ENCODE measurements at regions not wholly inside any gene's neighbourhood (a gene's known extent, or its start where the extent isn't known, plus 50 kb on each side); places are given as distances from the start of the nearest gene placed in this dataset.
"Not testable (repeated sequence)": the region's sequence is repeated elsewhere in the genome, so short reads cannot be mapped to it uniquely, and the experiment has no call there.

- Mint-ChIP-seq H3K9me3 (peaks cover 10% of the 10 kb centered on the region), H3K4me1 (no peaks in the 10 kb centered on the region), H3K4me3 (no peak overlapping the region), H3K27me3 (peaks cover 7% of the 10 kb centered on the region), H3K36me3 (ENCODE audit: low read depth) (no peaks in the 10 kb centered on the region), H3K27ac (no peak overlapping the region)
- DNase-seq, result no peak
- ChIA-PET CTCF (no interaction called here), POLR2A (no interaction called here)
These were observed 52.0 kb upstream of the CPM start for GRCh38 chr12:68984796-68985573.

GRCh38 chr12:68997526-68997925 is 64.6 kb upstream of the CPM start:
- H3K27me3 Mint-ChIP-seq; H3K36me3 Mint-ChIP-seq (ENCODE audit: low read depth); H3K4me1 Mint-ChIP-seq; H3K27ac Mint-ChIP-seq; H3K4me3 Mint-ChIP-seq; POLR2A ChIA-PET; CTCF ChIA-PET; DNase-seq: not testable (repeated sequence)
- peaks cover 10% of the 10 kb centered on the region for H3K9me3 Mint-ChIP-seq

- Mint-ChIP-seq H3K9me3 (peaks cover 10% of the 10 kb centered on the region), H3K4me3 (no peak overlapping the region), H3K4me1 (no peaks in the 10 kb centered on the region), H3K27me3 (peaks cover 4% of the 10 kb centered on the region), H3K27ac (no peak overlapping the region), H3K36me3 (ENCODE audit: low read depth) (no peaks in the 10 kb centered on the region)
- no peak for DNase-seq
- CTCF ChIA-PET, result no interaction called here
- POLR2A ChIA-PET, result no interaction called here
These were observed 65.1 kb upstream of the CPM start for GRCh38 chr12:68998041-68998440.

- POLR2A ChIA-PET, result interaction anchor here (0.9 kb wide), 1 partner anchor 9 kb away, joined by 3 read pairs; no protein-coding TSS in a partner anchor
- CTCF ChIA-PET, result no interaction called here
- H3K36me3 Mint-ChIP-seq (ENCODE audit: low read depth), result no peaks in the 10 kb centered on the region
- H3K9me3 Mint-ChIP-seq, result peaks cover 10% of the 10 kb centered on the region
- H3K27ac Mint-ChIP-seq, result no peak overlapping the region
- no peak for DNase-seq
- H3K4me3 Mint-ChIP-seq, result no peak overlapping the region
- no peaks in the 10 kb centered on the region for H3K4me1 Mint-ChIP-seq
- no peaks in the 10 kb centered on the region for H3K27me3 Mint-ChIP-seq
These were observed 67.1 kb upstream of the CPM start for GRCh38 chr12:69000074-69000473.

GRCh38 chr12:69000540-69001243 is 67.7 kb upstream of the CPM start:
- ChIA-PET POLR2A (interaction anchor here (0.9 kb wide), 1 partner anchor 8 kb away, joined by 3 read pairs; no protein-coding TSS in a partner anchor), CTCF (no interaction called here)
- Mint-ChIP-seq H3K36me3 (ENCODE audit: low read depth) (no peaks in the 10 kb centered on the region), H3K9me3 (peaks cover 10% of the 10 kb centered on the region), H3K4me1 (no peaks in the 10 kb centered on the region), H3K4me3 (no peak overlapping the region), H3K27ac (no peak overlapping the region), H3K27me3 (peaks cover 3% of the 10 kb centered on the region)
- no peak for DNase-seq

DNA sequence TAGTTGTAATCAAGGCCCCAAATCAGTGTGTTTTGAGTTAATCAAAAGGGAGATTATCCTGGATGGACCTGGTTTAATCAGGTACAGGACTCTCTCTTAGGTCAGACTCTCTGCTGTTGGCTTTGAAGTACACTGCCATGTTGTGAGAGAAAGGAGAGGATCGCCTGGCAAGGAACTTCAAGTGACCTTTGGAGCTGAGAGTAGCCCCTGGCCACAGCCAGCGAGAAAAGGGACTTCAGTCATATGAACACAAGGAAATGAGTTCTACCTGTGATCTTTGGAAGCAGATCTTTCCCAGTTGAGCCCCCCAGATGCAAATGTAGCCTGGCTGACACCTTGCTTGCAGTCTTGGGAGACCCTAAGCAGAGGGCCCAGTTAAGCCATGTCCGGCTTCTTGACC is 68.3 kb upstream of the CPM start:
- ChIA-PET CTCF (no interaction called here), POLR2A (no interaction called here)
- H3K4me1 Mint-ChIP-seq, result no peaks in the 10 kb centered on the region
- H3K27me3 Mint-ChIP-seq, result peaks cover 3% of the 10 kb centered on the region
- H3K9me3 Mint-ChIP-seq, result peaks cover 10% of the 10 kb centered on the region
- H3K27ac Mint-ChIP-seq, result no peak overlapping the region
- H3K4me3 Mint-ChIP-seq, result no peak overlapping the region
- no peaks in the 10 kb centered on the region for H3K36me3 Mint-ChIP-seq (ENCODE audit: low read depth)
- DNase-seq, result no peak

- ChIA-PET CTCF (no interaction called here), POLR2A (no interaction called here)
- no peak overlapping the region for H3K4me3 Mint-ChIP-seq
- no peak overlapping the region for H3K27ac Mint-ChIP-seq
- DNase-seq, result no peak
- H3K27me3 Mint-ChIP-seq, result peaks cover 5% of the 10 kb centered on the region
- no peaks in the 10 kb centered on the region for H3K36me3 Mint-ChIP-seq (ENCODE audit: low read depth)
- peaks cover 4% of the 10 kb centered on the region for H3K9me3 Mint-ChIP-seq
- H3K4me1 Mint-ChIP-seq, result no peaks in the 10 kb centered on the region
These were observed 70.0 kb upstream of the CPM start for GRCh38 chr12:69002969-69003368.

DNA sequence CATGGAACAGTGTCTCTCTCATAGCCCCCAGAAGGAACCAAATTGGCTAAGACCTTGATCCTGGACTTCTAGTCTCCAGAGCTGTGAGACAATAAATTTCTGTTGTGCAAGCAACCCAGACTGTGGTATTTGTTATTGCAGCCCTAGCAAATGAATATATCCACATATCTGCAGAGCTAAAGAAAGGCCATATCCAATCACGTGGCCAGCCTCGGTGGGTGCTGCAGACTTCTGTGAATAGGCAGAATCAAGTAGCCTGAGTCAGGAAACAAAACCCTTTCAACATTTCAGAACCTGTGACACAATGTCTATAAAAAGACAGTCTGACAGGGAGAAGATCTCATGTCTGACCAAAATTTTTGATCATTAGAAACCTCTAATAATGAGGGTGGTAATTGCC is 71.0 kb upstream of the CPM start:
- POLR2A ChIA-PET, result no interaction called here

DNA sequence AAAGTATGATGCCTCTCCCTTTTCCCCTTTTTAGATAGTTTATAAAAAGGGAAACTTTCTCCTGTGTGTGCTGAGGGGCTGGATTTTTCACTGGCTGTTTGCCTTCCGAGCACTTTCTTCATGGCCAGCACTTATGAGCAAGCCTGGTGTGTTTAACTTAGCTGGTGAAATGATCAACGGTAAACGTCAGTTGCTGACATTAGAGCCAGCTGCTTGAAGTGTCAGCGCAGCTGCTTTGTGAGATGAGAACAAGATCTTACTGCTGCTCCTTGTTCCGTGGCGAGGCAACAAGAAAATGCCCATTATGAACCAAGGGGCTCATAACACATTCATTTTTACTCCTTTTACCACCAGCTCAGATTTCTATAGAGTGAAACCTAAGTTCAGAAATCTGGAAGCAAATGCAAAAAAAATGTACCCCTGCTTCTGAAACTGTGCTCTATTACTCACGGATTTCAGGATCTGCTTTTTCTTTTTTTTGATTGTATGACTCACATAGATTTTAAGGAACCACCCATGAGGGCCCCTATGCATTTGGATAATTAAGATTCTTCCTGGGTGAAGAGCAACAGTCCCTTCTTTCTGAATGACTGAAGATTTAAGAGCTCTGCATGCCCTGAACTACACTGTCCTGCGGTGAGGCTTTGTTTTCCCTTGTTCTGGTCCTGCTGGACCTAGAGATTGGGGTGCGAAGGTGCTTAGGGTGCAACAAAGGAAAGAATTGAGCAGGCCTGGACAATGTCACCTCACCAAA is 74.3 kb upstream of the CPM start:
- H3K27me3 Mint-ChIP-seq, result peaks cover 10% of the 10 kb centered on the region
- ChIA-PET POLR2A (no interaction called here), CTCF (no interaction called here)
- H3K27ac Mint-ChIP-seq, result no peak overlapping the region
- H3K4me3 Mint-ChIP-seq, result no peak overlapping the region
- H3K4me1 Mint-ChIP-seq, result no peaks in the 10 kb centered on the region
- no peaks in the 10 kb centered on the region for H3K9me3 Mint-ChIP-seq
- DNase-seq, result no peak
- H3K36me3 Mint-ChIP-seq (ENCODE audit: low read depth), result no peaks in the 10 kb centered on the region

More for the DNA sequence above, 71.0 kb upstream of the CPM start:
- no peak overlapping the region for H3K27ac Mint-ChIP-seq
- DNase-seq, result no peak
- no peak overlapping the region for H3K4me3 Mint-ChIP-seq
- H3K27me3 Mint-ChIP-seq, result peaks cover 5% of the 10 kb centered on the region
- H3K9me3 Mint-ChIP-seq, result peaks cover 4% of the 10 kb centered on the region
- no peaks in the 10 kb centered on the region for H3K36me3 Mint-ChIP-seq (ENCODE audit: low read depth)
- CTCF ChIA-PET, result no interaction called here
- no peaks in the 10 kb centered on the region for H3K4me1 Mint-ChIP-seq

GRCh38 chr12:69007855-69008351 is 74.9 kb upstream of the CPM start:
- H3K9me3 Mint-ChIP-seq, result no peaks in the 10 kb centered on the region
- no peaks in the 10 kb centered on the region for H3K36me3 Mint-ChIP-seq (ENCODE audit: low read depth)
- no peak overlapping the region for H3K27ac Mint-ChIP-seq
- CTCF ChIA-PET, result no interaction called here
- no peak overlapping the region for H3K4me3 Mint-ChIP-seq
- POLR2A ChIA-PET, result no interaction called here
- DNase-seq, result no peak
- no peaks in the 10 kb centered on the region for H3K4me1 Mint-ChIP-seq
- H3K27me3 Mint-ChIP-seq, result peaks cover 10% of the 10 kb centered on the region

DNA sequence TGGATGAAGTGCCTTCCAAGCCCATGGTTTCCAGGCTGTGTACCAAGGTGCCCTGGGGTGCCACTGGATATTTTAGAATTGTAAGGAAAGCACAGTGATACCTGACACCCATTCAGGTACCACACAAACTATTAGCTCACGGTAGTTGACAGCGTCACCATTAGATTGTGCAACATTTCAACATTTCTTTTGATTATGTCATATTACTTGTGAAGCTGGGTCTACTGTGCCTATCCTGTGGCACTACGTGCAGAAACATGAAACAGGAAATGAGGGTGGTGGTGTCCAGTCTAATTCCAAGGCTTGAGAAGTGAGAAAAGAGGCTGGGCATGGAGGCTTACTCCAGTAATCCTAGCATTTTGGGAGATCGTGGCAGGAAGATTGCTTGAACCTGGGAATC is 75.5 kb upstream of the CPM start:
- Mint-ChIP-seq H3K4me1 (no peaks in the 10 kb centered on the region), H3K27ac (no peak overlapping the region)
- CTCF ChIA-PET, result no interaction called here

DNA sequence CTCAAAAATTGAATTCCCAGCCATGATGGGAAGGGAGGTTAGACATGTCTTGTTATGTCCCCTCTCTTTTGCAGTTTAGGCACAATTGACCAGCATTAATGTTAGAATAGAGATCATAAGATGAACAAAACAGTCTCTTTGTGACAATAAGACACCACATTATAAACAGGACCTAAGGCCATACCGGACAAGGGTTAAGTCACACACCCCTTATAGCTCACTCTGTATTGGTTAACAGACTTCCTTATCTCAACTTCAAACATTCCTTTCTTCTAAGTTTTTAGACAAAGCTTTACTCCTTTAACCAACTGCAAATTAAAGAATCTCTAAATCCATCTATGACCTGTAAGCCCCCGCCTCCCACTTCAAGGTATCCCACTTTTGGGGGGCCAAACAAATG is 81.1 kb upstream of the CPM start:
- DNase-seq, result no peak
- CTCF ChIA-PET, result no interaction called here
- Mint-ChIP-seq H3K27me3 (peaks cover 10% of the 10 kb centered on the region), H3K4me3 (no peak overlapping the region), H3K4me1 (no peaks in the 10 kb centered on the region), H3K36me3 (ENCODE audit: low read depth) (no peaks in the 10 kb centered on the region), H3K27ac (no peak overlapping the region), H3K9me3 (no peaks in the 10 kb centered on the region)
- POLR2A ChIA-PET, result no interaction called here

More for the DNA sequence above, 75.5 kb upstream of the CPM start:
- peaks cover 10% of the 10 kb centered on the region for H3K27me3 Mint-ChIP-seq
- no peaks in the 10 kb centered on the region for H3K9me3 Mint-ChIP-seq
- no peak for DNase-seq
- POLR2A ChIA-PET, result interaction anchor here (0.9 kb wide), 1 partner anchor 8 kb away, joined by 3 read pairs; no protein-coding TSS in a partner anchor
- H3K36me3 Mint-ChIP-seq (ENCODE audit: low read depth), result no peaks in the 10 kb centered on the region
- no peak overlapping the region for H3K4me3 Mint-ChIP-seq

DNA sequence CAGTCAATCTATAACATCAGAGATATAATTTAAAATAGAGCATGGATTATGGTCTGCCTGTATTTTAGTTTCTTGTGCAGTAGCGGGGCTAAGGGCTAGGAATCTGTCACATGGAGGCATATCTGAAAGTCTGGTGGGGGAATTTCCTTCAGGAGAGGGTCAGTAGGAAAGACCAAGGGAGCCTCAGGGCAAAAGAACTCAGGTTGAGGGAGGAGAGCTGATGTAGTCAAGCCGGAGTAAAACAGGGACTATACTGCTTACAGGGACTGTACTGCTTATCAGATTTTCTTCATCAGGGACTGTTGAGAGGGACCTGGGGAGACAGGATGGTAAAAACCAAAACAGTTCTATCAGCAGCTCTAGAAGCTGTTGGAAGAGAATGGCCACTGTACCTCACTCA is 82.0 kb upstream of the CPM start:
- H3K4me1 Mint-ChIP-seq, result no peaks in the 10 kb centered on the region
- H3K27ac Mint-ChIP-seq, result no peak overlapping the region
- POLR2A ChIA-PET, result no interaction called here
- peaks cover 7% of the 10 kb centered on the region for H3K27me3 Mint-ChIP-seq
- CTCF ChIA-PET, result no interaction called here
- H3K36me3 Mint-ChIP-seq (ENCODE audit: low read depth), result no peaks in the 10 kb centered on the region
- no peaks in the 10 kb centered on the region for H3K9me3 Mint-ChIP-seq
- no peak for DNase-seq
- no peak overlapping the region for H3K4me3 Mint-ChIP-seq

All from activated CD4-positive, alpha-beta memory T cell treated with anti-CD3 and anti-CD28 coated beads, Interleukin-2, amount 10 ng/mL, durations not matched to agents 7 days and 5 days (primary cell).